GM19372 (cell line): ENCODE measurements at regions not wholly inside any gene's neighbourhood (a gene's known extent, or its start where the extent isn't known, plus 50 kb on each side); places are given as distances from the start of the nearest gene placed in this dataset.
"Not testable (repeated sequence)": the region's sequence is repeated elsewhere in the genome, so short reads cannot be mapped to it uniquely, and the experiment has no call there.

ENCODE experiments used
- ATAC-seq: cut with Tn5 transposase; IDR thresholded peaks from one replicate; pipeline ENCODE4 v1.9.1; 2021; ENCODE audit warnings: mild to moderate bottlenecking, low read depth, moderate library complexity; ENCODE audit not compliant: unreplicated experiment

DNA sequence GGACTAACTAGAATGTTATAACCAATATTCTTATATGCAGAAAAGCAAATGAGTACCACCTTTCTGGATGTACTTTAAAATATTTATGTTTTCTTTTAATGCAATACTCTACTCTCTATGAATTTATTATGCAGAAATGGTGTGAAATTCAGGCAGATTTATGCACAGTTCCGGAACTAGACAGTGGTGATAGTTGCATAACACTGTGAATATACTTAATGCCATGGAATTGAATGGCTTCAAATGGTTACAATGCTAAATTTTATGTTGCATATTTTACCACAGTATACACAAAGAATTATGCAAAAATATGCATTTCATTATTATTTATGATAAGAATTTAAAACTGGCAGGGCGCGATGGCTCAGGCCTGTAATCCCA lies 287.8 kb upstream of the FN1 start:
- no peak for ATAC-seq

DNA sequence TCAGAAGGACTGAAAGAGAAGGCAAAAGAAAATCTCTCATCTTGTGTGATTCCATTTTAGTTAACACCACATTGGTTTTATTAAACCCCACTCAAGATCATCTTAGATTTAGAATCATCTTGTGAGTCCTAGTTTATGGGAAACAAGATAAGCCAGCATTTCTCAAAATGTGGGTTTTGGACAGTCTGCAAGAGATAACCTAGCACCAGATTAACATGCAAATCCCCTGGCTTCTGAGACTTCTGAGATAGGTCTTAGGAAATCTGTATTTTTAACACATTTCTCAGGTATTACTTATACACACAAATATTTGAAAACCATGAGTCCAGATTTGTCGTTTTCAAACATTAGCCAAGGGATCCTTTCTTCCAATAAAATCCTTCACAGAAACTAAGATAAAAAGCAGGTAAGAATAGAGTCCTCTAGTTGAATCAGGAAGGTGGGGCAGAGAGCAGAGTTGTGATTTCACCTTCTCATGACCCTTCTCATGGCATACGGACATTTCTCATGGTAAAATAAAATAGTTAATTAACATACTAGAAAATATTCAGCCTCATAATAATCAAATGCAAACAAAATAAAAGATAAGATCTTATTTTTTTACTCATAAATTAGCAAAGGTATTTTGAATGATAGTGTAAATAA lies 287.2 kb upstream of the FN1 start:
- ATAC-seq: no peak

GRCh38 chr2:215722125-215722524 lies 286.3 kb upstream of the FN1 start:
- ATAC-seq: no peak

- ATAC-seq: not testable (repeated sequence)
These were observed 285.6 kb upstream of the FN1 start for GRCh38 chr2:215721515-215721914.

DNA sequence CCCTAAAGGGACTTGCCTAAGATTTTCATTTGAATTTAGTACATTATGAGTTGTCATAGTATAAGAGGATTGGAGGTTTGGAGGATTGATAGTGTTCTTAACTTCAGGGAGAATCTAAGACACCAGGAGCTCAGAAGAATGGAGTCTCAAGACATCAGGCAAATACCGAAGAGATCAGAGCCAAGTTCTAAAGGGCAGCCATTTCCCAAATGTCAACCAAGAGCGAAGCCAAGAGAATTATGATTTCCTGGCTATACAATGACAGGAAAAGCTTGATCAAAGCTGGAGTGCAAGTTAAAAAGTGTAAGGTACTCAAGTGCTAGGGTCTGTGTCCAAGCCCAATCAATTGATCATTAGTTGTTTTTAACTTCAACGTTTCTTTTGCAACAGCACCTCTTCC lies 283.0 kb upstream of the FN1 start:
- no peak for ATAC-seq

DNA sequence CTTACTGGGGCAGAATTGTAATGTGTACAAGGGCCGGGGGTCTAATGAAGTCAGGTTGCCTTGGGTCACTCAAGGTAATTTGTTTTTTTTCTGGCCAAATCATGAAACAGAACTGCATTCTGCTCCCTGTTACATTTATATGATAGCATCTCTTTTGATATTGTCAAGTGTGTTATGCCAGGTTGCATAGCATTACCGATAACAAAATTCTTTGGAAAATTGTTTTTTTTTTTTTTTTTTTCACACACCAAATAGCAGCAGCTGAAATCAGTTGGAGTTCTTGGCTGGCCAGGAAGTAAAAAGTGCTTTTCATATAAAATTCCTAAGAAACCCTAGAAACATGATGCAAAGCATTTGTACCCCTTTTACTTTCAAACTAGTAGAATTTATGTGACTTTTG lies 282.6 kb upstream of the FN1 start:
- no peak for ATAC-seq

GRCh38 chr2:215717501-215718381 lies 281.9 kb upstream of the FN1 start:
- ATAC-seq: no peak

- no peak for ATAC-seq
These were observed 281.1 kb upstream of the FN1 start for GRCh38 chr2:215716956-215717355.

GRCh38 chr2:215712871-215713790 lies 277.3 kb upstream of the FN1 start:
- ATAC-seq: no peak

DNA sequence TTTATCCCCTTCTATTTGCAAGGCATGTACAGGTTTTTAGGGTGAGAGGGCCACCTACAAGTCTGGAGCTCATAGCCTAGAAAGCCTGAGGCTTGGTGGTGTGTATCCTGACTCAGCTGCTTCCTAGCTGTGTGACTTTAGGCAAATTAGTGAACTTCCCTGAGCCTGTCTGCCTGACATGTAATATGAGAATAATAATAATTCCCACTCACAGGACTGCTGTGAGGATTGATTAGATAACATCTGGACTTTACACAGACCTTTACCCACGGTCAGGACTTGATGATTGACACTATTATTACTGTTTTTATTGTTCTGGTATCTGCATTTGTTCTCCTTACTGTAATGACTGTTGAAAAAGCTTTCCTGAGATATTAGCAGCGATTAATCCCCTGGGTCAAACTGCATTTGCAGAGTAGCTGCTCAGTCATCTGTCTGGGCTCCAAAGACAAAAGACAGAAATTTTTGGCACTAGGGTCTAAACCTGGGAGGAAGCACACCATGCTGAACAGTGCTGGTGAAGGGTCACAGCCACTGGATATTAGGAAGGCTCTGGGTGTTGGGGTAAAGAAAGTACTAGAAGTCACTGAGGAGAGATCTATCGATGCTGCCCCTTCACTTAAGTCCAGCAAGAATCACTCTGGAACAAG lies 276.5 kb upstream of the FN1 start:
- no peak for ATAC-seq

- no peak for ATAC-seq
These were observed 275.7 kb upstream of the FN1 start for GRCh38 chr2:215711471-215712034.

DNA sequence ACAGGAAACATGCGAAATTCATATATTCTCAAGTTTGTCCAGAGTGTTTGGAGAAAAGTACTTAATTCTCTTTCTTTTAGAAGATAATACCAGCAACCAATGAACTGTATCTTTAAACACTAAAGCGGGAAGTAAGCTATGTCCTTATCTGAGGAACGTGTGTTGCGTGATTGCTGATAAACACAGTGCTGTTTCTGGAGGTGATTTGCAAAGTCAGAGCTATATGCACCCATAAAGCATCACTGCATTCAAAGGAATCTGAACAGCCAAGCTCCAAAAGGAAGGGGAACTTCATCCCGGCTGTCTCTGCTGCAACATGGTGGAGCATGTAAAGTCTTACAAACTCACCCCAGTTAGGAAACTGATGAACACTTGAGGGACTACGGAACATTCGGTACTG lies 271.7 kb upstream of the FN1 start:
- no peak for ATAC-seq

- ATAC-seq: no peak
These were observed 270.0 kb upstream of the FN1 start for GRCh38 chr2:215705771-215706361.

GRCh38 chr2:215705281-215705680 lies 269.4 kb upstream of the FN1 start:
- ATAC-seq: no peak

DNA sequence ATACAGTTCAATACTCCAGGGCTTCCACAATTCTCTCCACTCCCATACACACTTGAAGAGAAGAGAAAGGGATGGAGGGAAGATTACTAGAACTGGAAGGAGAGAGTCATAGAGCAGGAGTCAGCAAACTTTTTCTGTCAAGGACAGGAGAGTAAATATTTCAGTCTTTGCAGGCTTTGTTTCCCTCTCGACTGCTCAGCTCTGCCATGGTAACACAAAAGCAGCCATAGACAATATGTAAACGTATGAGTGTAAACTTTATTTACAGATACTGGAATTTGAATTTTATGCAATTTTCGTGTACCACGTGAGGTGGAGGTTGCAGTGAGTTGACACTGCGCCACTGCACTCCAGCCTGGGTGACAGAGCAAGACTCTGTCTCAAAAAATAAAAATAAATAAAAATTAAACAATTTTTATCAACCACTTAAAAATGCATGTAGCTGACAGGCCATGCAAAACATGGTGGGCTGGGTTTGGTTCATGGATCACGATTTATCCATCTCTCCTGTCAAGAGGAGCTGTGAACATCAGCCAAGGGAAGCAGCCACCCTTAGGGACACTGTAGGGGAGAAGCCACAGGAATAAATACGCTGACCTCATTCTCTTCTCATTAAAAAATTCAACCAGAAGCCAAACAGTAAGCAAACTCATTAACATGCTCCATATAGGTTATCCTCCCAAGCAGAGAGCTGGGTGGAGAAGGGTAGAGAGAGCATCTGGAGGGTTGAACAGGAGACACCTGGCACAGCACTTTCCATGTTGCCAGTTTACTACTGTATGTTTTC lies 266.4 kb upstream of the FN1 start:
- ATAC-seq: no peak

GRCh38 chr2:215699700-215700538 lies 264.1 kb upstream of the FN1 start:
- no peak for ATAC-seq

- ATAC-seq: no peak
These were observed 263.1 kb upstream of the FN1 start for GRCh38 chr2:215699018-215699417.

DNA sequence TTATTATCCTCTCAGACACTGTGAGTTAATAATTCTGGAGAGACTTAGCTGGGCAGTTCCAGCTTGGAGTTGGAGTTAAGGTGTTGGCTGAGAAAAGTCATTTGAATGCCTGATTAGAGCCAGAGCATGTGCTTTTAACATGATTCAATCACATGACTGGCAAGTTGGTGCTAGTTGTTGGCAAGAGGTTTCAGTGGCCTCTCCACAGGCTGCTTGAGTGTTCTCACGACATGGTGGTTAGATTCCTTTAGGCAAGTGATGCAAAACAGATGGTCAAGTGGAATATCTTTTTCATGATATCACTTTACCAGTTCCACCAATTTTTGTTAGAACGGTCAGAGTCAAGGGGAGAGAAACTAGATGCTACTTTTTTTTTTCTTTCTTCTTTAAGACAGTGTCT lies 262.7 kb upstream of the FN1 start:
- no peak for ATAC-seq
